ENCODE measurements at regions not wholly inside any gene's neighbourhood (a gene's known extent, or its start where the extent isn't known, plus 50 kb on each side); places are given as distances from the start of the nearest gene placed in this dataset.

GRCh38 chr2:225889452-225889851 is 489.9 kb downstream of the NYAP2 start:
- peak; percentile 82 for TF ChIP-seq CTCF (IDR thresholded peaks at IDR 0.05)
- Mint-ChIP-seq H3K9me3 (ENCODE audit: unreplicated experiment) (no peaks in the 10 kb centered on the region), H3K4me1 (ENCODE audit: unreplicated experiment) (peaks cover 8% of the 10 kb centered on the region), H3K27me3 (ENCODE audit: unreplicated experiment) (no peaks in the 10 kb centered on the region), H3K27ac (ENCODE audit: unreplicated experiment) (peak overlapping the region; percentile 50), H3K36me3 (ENCODE audit: unreplicated experiment) (no peaks in the 10 kb centered on the region), H3K4me3 (ENCODE audit: unreplicated experiment) (no peak overlapping the region)
- DNase-seq (ENCODE audit: extremely low spot score, unreplicated experiment), result no peak

- no peak for TF ChIP-seq CTCF (IDR thresholded peaks at IDR 0.05)
Measured at GRCh38 chr2:225867071-225867470, 467.6 kb downstream of the NYAP2 start.

GRCh38 chr2:225865468-225865867 is 466.0 kb downstream of the NYAP2 start:
- H3K36me3 Mint-ChIP-seq (ENCODE audit: unreplicated experiment), result no peaks in the 10 kb centered on the region
- no peaks in the 10 kb centered on the region for H3K4me1 Mint-ChIP-seq (ENCODE audit: unreplicated experiment)
- H3K4me3 Mint-ChIP-seq (ENCODE audit: unreplicated experiment), result no peak overlapping the region
- no peaks in the 10 kb centered on the region for H3K9me3 Mint-ChIP-seq (ENCODE audit: unreplicated experiment)
- no peak for TF ChIP-seq CTCF (IDR thresholded peaks at IDR 0.05)
- no peak overlapping the region for H3K27ac Mint-ChIP-seq (ENCODE audit: unreplicated experiment)
- peaks cover 2% of the 10 kb centered on the region for H3K27me3 Mint-ChIP-seq (ENCODE audit: unreplicated experiment)
- no peak for DNase-seq (ENCODE audit: extremely low spot score, unreplicated experiment)

More at GRCh38 chr2:225867071-225867470, 467.6 kb downstream of the NYAP2 start:
- Mint-ChIP-seq H3K27me3 (ENCODE audit: unreplicated experiment) (peaks cover 2% of the 10 kb centered on the region), H3K27ac (ENCODE audit: unreplicated experiment) (no peak overlapping the region), H3K4me3 (ENCODE audit: unreplicated experiment) (no peak overlapping the region), H3K9me3 (ENCODE audit: unreplicated experiment) (no peaks in the 10 kb centered on the region), H3K4me1 (ENCODE audit: unreplicated experiment) (no peaks in the 10 kb centered on the region), H3K36me3 (ENCODE audit: unreplicated experiment) (no peaks in the 10 kb centered on the region)
- no peak for DNase-seq (ENCODE audit: extremely low spot score, unreplicated experiment)

- Mint-ChIP-seq H3K9me3 (ENCODE audit: unreplicated experiment) (no peaks in the 10 kb centered on the region), H3K27me3 (ENCODE audit: unreplicated experiment) (peaks cover 2% of the 10 kb centered on the region), H3K4me1 (ENCODE audit: unreplicated experiment) (no peaks in the 10 kb centered on the region), H3K4me3 (ENCODE audit: unreplicated experiment) (no peak overlapping the region), H3K27ac (ENCODE audit: unreplicated experiment) (no peak overlapping the region), H3K36me3 (ENCODE audit: unreplicated experiment) (no peaks in the 10 kb centered on the region)
- DNase-seq (ENCODE audit: extremely low spot score, unreplicated experiment), result no peak
- TF ChIP-seq CTCF (IDR thresholded peaks at IDR 0.05), result no peak
Measured at GRCh38 chr2:225864394-225864793, 464.9 kb downstream of the NYAP2 start.

GRCh38 chr2:225842939-225843338 is 443.4 kb downstream of the NYAP2 start:
- no peaks in the 10 kb centered on the region for H3K36me3 Mint-ChIP-seq (ENCODE audit: unreplicated experiment)
- no peak overlapping the region for H3K27ac Mint-ChIP-seq (ENCODE audit: unreplicated experiment)
- DNase-seq (ENCODE audit: extremely low spot score, unreplicated experiment), result no peak
- H3K4me3 Mint-ChIP-seq (ENCODE audit: unreplicated experiment), result no peak overlapping the region
- H3K9me3 Mint-ChIP-seq (ENCODE audit: unreplicated experiment), result no peaks in the 10 kb centered on the region
- no peaks in the 10 kb centered on the region for H3K27me3 Mint-ChIP-seq (ENCODE audit: unreplicated experiment)
- no peaks in the 10 kb centered on the region for H3K4me1 Mint-ChIP-seq (ENCODE audit: unreplicated experiment)
- no peak for TF ChIP-seq CTCF (IDR thresholded peaks at IDR 0.05)

All from osteocyte (in vitro differentiated cells).